ENCODE measurements at regions not wholly inside any gene's neighbourhood (a gene's known extent, or its start where the extent isn't known, plus 50 kb on each side); places are given as distances from the start of the nearest gene placed in this dataset.

DNA sequence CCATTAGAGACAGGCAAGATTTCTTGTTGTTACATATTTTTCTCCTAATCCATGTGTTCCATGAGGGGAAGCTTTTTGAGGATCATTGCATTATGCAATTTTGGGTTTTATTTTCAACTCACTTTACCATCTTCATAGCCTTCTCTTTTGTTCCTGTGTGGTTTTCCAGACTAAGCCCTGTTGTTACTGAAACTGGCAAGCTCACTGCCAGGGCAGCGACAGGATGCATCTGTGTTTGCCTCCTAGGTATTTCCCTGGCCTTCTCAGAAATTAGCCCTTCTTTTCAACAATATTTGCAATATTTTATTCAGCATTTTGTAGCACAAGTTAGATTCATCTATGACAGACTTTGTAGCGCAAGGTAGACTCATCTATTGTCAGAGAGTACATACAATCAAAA, 134.2 kb upstream of the CYYR1 start:
- Histone ChIP-seq H3K27ac (ENCODE audit: low read depth in 2 of 2, low read length in 2 of 2) (no peak overlapping the region), H3K36me3 (ENCODE audit: control insufficient read depth in 2 of 3, insufficient read depth in 3 of 3, low read length in 3 of 3) (no peaks in the 10 kb centered on the region), H3K4me3 (ENCODE audit: low read length in 3 of 3) (no peak overlapping the region), H3K27me3 (ENCODE audit: control insufficient read depth, insufficient read depth, low read length) (no peaks in the 10 kb centered on the region), H3K4me1 (ENCODE audit: control insufficient read depth in 2 of 3, insufficient read depth in 2 of 3, low read depth in 1 of 3, low read length in 3 of 3) (no peaks in the 10 kb centered on the region), H3K9me3 (ENCODE audit: control insufficient read depth in 2 of 3, insufficient read depth in 1 of 3, low read length in 3 of 3) (no peaks in the 10 kb centered on the region), H3K9ac (ENCODE audit: low read length in 3 of 3) (no peak overlapping the region)
- TF ChIP-seq, protein P1, sequence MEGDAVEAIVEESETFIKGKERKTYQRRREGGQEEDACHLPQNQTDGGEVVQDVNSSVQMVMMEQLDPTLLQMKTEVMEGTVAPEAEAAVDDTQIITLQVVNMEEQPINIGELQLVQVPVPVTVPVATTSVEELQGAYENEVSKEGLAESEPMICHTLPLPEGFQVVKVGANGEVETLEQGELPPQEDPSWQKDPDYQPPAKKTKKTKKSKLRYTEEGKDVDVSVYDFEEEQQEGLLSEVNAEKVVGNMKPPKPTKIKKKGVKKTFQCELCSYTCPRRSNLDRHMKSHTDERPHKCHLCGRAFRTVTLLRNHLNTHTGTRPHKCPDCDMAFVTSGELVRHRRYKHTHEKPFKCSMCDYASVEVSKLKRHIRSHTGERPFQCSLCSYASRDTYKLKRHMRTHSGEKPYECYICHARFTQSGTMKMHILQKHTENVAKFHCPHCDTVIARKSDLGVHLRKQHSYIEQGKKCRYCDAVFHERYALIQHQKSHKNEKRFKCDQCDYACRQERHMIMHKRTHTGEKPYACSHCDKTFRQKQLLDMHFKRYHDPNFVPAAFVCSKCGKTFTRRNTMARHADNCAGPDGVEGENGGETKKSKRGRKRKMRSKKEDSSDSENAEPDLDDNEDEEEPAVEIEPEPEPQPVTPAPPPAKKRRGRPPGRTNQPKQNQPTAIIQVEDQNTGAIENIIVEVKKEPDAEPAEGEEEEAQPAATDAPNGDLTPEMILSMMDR (IDR thresholded peaks at IDR 0.05; ENCODE audit: borderline replicate concordance, extremely low read depth, insufficient read depth), result no peak
- FAIRE-seq, result no peak
- DNase-seq, result no peak
- intact Hi-C loops (cut with DNase I), result no loop called here

DNA sequence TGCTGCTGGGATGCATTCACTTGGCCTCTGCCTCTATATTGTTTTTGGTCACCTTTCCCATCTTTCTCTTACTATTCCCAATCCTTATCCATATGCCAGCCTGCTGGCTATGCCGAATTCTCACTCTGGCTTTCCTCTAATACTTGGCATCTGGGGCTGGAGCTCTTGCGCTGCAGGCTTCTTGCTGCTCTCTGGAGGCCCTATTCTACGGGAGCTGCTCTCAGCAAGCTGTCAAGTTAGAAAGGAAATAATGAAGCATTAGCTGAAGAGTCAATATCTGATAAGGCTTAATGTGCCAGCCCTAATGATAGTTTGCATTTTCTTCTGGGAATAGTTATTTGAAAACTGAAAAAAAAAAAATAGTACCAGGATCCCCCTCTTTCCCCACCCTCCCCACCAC, 125.3 kb upstream of the CYYR1 start:
- intact Hi-C loops (cut with DNase I), result no loop called here
- no peak for FAIRE-seq
- Histone ChIP-seq H3K4me1 (ENCODE audit: control insufficient read depth in 2 of 3, insufficient read depth in 2 of 3, low read depth in 1 of 3, low read length in 3 of 3) (no peaks in the 10 kb centered on the region), H3K27me3 (ENCODE audit: control insufficient read depth, insufficient read depth, low read length) (no peaks in the 10 kb centered on the region), H3K27ac (ENCODE audit: low read depth in 2 of 2, low read length in 2 of 2) (no peak overlapping the region), H3K9me3 (ENCODE audit: control insufficient read depth in 2 of 3, insufficient read depth in 1 of 3, low read length in 3 of 3) (no peaks in the 10 kb centered on the region), H3K4me3 (ENCODE audit: low read length in 3 of 3) (no peak overlapping the region), H3K9ac (ENCODE audit: low read length in 3 of 3) (no peak overlapping the region), H3K36me3 (ENCODE audit: control insufficient read depth in 2 of 3, insufficient read depth in 3 of 3, low read length in 3 of 3) (no peaks in the 10 kb centered on the region)
- DNase-seq, result no peak
- TF ChIP-seq, protein P1 (IDR thresholded peaks at IDR 0.05; ENCODE audit: borderline replicate concordance, extremely low read depth, insufficient read depth), result no peak

DNA sequence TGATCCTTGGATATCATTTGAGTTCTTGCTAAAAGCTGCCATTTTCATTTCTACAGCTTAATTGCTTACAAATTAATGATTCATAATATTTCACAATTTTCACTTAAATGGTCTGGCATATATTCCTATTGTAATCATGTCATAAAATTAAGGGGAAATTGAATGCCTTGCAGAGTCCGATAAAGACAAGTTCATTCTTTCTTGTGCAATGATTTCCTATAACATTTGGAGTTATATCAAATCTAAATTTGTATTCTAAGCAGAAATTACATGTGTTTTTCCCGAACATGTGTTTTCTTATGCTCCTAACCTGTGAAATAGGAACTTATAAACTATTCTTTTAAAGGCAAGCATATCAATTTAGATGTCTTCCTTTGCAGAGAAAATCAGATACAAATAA, 118.3 kb upstream of the CYYR1 start:
- TF ChIP-seq, protein P1 (IDR thresholded peaks at IDR 0.05; ENCODE audit: borderline replicate concordance, extremely low read depth, insufficient read depth), result no peak
- Histone ChIP-seq H3K27me3 (ENCODE audit: control insufficient read depth, insufficient read depth, low read length) (no peaks in the 10 kb centered on the region), H3K27ac (ENCODE audit: low read depth in 2 of 2, low read length in 2 of 2) (no peak overlapping the region), H3K36me3 (ENCODE audit: control insufficient read depth in 2 of 3, insufficient read depth in 3 of 3, low read length in 3 of 3) (no peaks in the 10 kb centered on the region), H3K4me3 (ENCODE audit: low read length in 3 of 3) (no peak overlapping the region), H3K9ac (ENCODE audit: low read length in 3 of 3) (no peak overlapping the region), H3K9me3 (ENCODE audit: control insufficient read depth in 2 of 3, insufficient read depth in 1 of 3, low read length in 3 of 3) (peaks cover 0 to 6% (median 0%) of the 10 kb centered on the region in 3 donors), H3K4me1 (ENCODE audit: control insufficient read depth in 2 of 3, insufficient read depth in 2 of 3, low read depth in 1 of 3, low read length in 3 of 3) (no peaks in the 10 kb centered on the region)
- intact Hi-C loops (cut with DNase I), result no loop called here
- DNase-seq (no peak), FAIRE-seq (no peak)

DNA sequence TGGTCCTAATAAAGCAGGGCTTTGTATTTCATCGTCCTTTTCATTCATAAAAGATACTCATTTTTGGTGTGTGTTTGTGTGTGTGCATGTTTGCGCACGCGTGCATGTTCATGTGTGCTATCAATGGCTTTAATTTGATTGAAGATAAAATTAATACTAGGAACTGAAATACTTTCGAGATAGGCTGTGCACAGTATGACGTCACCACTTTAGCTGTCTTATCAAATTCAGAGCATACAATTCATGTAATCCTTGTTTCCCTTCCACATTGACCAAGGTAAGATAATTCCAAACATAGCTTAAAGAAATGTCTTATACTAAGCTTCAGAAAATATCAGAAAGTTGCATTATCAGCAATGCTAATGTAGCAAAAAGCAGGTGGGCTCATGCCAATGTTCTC, 113.6 kb upstream of the CYYR1 start:
- H3K36me3 ChIP-seq (ENCODE audit: control insufficient read depth in 2 of 3, insufficient read depth in 3 of 3, low read length in 3 of 3), result no peaks in the 10 kb centered on the region
- TF ChIP-seq, protein P1 (IDR thresholded peaks at IDR 0.05; ENCODE audit: borderline replicate concordance, extremely low read depth, insufficient read depth), result no peak
- intact Hi-C loops (cut with DNase I), result no loop called here
- DNase-seq (no peak), FAIRE-seq (no peak)
- H3K27ac ChIP-seq (ENCODE audit: low read depth in 2 of 2, low read length in 2 of 2), result no peak overlapping the region
- H3K9ac ChIP-seq (ENCODE audit: low read length in 3 of 3), result no peak overlapping the region
- no peaks in the 10 kb centered on the region for H3K4me1 ChIP-seq (ENCODE audit: control insufficient read depth in 2 of 3, insufficient read depth in 2 of 3, low read depth in 1 of 3, low read length in 3 of 3)
- peaks cover 0 to 6% (median 0%) of the 10 kb centered on the region in 3 donors for H3K9me3 ChIP-seq (ENCODE audit: control insufficient read depth in 2 of 3, insufficient read depth in 1 of 3, low read length in 3 of 3)
- no peak overlapping the region for H3K4me3 ChIP-seq (ENCODE audit: low read length in 3 of 3)
- H3K27me3 ChIP-seq (ENCODE audit: control insufficient read depth, insufficient read depth, low read length), result no peaks in the 10 kb centered on the region

Data from kidney (tissue), 13 donors.